KMS-11 (cell line): ENCODE measurements at regions not wholly inside any gene's neighbourhood (a gene's known extent, or its start where the extent isn't known, plus 50 kb on each side); places are given as distances from the start of the nearest gene placed in this dataset.

ENCODE experiments used
- H2AFZ ChIP-seq: fragments of 200-600 bp; sonication (generic); 2 replicates; pipeline ENCODE4 v1.6.1; 2016; ENCODE audit warnings: antibody characterized with exemption, mixed run types, low read depth
- H3K27ac ChIP-seq: fragments of 200-600 bp; sonication (generic); 2 replicates; pipeline ENCODE4 v1.6.1; 2016; ENCODE audit warnings: mild to moderate bottlenecking, mixed run types
- H3K27me3 ChIP-seq: fragments of 200-600 bp; sonication (generic); 2 replicates; pipeline ENCODE4 v1.6.1; 2017; ENCODE audit warnings: mild to moderate bottlenecking, low read depth, mixed run types, moderate library complexity; ENCODE audit not compliant: insufficient read depth
- H3K36me3 ChIP-seq: fragments of 200-600 bp; sonication (generic); 2 replicates; pipeline ENCODE4 v1.6.1; 2017; ENCODE audit warnings: mild to moderate bottlenecking, mixed run types; ENCODE audit not compliant: insufficient read depth
- H3K4me1 ChIP-seq: fragments of 200-600 bp; sonication (generic); 2 replicates; pipeline ENCODE4 v1.6.1; 2016; ENCODE audit warnings: mild to moderate bottlenecking, low read depth, mixed run types; ENCODE audit not compliant: poor library complexity, severe bottlenecking
- H3K4me2 ChIP-seq: fragments of 200-600 bp; sonication (generic); 2 replicates; pipeline ENCODE4 v1.7.0; 2016; ENCODE audit warnings: mild to moderate bottlenecking, mixed run types
- H3K4me3 ChIP-seq: fragments of 200-600 bp; sonication (generic); IDR thresholded peaks from 2 replicates; pipeline ENCODE4 v1.6.1; 2017; ENCODE audit warnings: low read depth, low read length, mixed read lengths; ENCODE audit not compliant: insufficient read depth
- H3K79me2 ChIP-seq: fragments of 200-600 bp; sonication (generic); 2 replicates; pipeline ENCODE4 v1.6.1; 2016; ENCODE audit warnings: low read depth, mixed run types; ENCODE audit not compliant: insufficient read depth
- H3K9ac ChIP-seq: fragments of 200-600 bp; sonication (generic); 2 replicates; pipeline ENCODE4 v1.6.1; 2016; ENCODE audit warnings: mild to moderate bottlenecking, mixed run types
- H4K20me1 ChIP-seq: fragments of 200-600 bp; sonication (generic); 2 replicates; pipeline ENCODE4 v1.6.1; 2016; ENCODE audit warnings: mild to moderate bottlenecking, mixed run types; ENCODE audit not compliant: insufficient read depth
- CTCF ChIP-seq: fragments of 200-600 bp; sonication (generic); conservative IDR thresholded peaks from 2 replicates; pipeline ENCODE4 v1.6.1; 2017; ENCODE audit warnings: low read depth, mild to moderate bottlenecking, antibody characterized with exemption, low read length, moderate library complexity, mixed read lengths

- no peak overlapping the region for H3K4me2 ChIP-seq
- H3K79me2 ChIP-seq: no peaks in the 10 kb centered on the region
- TF ChIP-seq CTCF: no peak
- no peak overlapping the region for H3K4me3 ChIP-seq
- H3K36me3 ChIP-seq: no peaks in the 10 kb centered on the region
- no peak overlapping the region for H2AFZ ChIP-seq
- no peaks in the 10 kb centered on the region for H3K4me1 ChIP-seq
- H3K27ac ChIP-seq: no peak overlapping the region
- no peaks in the 10 kb centered on the region for H3K27me3 ChIP-seq
- H4K20me1 ChIP-seq: no peaks in the 10 kb centered on the region
- no peak overlapping the region for H3K9ac ChIP-seq
Measured at GRCh38 chr22:26732284-26732683, 74.9 kb downstream of the MIAT start.

GRCh38 chr22:26734339-26735018, 77.1 kb downstream of the MIAT start:
- no peak overlapping the region for H2AFZ ChIP-seq
- no peak for TF ChIP-seq CTCF
- H3K4me2 ChIP-seq: no peak overlapping the region
- H3K36me3 ChIP-seq: no peaks in the 10 kb centered on the region
- no peaks in the 10 kb centered on the region for H4K20me1 ChIP-seq
- no peak overlapping the region for H3K4me3 ChIP-seq
- no peaks in the 10 kb centered on the region for H3K79me2 ChIP-seq
- H3K27ac ChIP-seq: no peak overlapping the region
- no peaks in the 10 kb centered on the region for H3K4me1 ChIP-seq
- H3K9ac ChIP-seq: no peak overlapping the region
- H3K27me3 ChIP-seq: no peaks in the 10 kb centered on the region

GRCh38 chr22:26735019-26735409, 77.6 kb downstream of the MIAT start:
- H3K4me2 ChIP-seq: no peak overlapping the region
- no peaks in the 10 kb centered on the region for H3K79me2 ChIP-seq
- H4K20me1 ChIP-seq: no peaks in the 10 kb centered on the region
- no peak overlapping the region for H3K9ac ChIP-seq
- TF ChIP-seq CTCF: no peak
- no peak overlapping the region for H2AFZ ChIP-seq
- H3K4me3 ChIP-seq: no peak overlapping the region
- H3K4me1 ChIP-seq: no peaks in the 10 kb centered on the region
- no peak overlapping the region for H3K27ac ChIP-seq
- H3K36me3 ChIP-seq: no peaks in the 10 kb centered on the region
- no peaks in the 10 kb centered on the region for H3K27me3 ChIP-seq

GRCh38 chr22:26737262-26737661, 79.9 kb downstream of the MIAT start:
- Histone ChIP-seq H3K4me1 (no peaks in the 10 kb centered on the region), H3K4me3 (no peak overlapping the region), H3K79me2 (no peaks in the 10 kb centered on the region), H3K9ac (no peak overlapping the region), H3K27ac (no peak overlapping the region), H3K27me3 (no peaks in the 10 kb centered on the region), H2AFZ (no peak overlapping the region), H3K4me2 (no peak overlapping the region), H3K36me3 (no peaks in the 10 kb centered on the region), H4K20me1 (no peaks in the 10 kb centered on the region)
- no peak for TF ChIP-seq CTCF
